ENCODE measurements at regions not wholly inside any gene's neighbourhood (a gene's known extent, or its start where the extent isn't known, plus 50 kb on each side); places are given as distances from the start of the nearest gene placed in this dataset.
"Not testable (repeated sequence)": the region's sequence is repeated elsewhere in the genome, so short reads cannot be mapped to it uniquely, and the experiment has no call there.

DNA sequence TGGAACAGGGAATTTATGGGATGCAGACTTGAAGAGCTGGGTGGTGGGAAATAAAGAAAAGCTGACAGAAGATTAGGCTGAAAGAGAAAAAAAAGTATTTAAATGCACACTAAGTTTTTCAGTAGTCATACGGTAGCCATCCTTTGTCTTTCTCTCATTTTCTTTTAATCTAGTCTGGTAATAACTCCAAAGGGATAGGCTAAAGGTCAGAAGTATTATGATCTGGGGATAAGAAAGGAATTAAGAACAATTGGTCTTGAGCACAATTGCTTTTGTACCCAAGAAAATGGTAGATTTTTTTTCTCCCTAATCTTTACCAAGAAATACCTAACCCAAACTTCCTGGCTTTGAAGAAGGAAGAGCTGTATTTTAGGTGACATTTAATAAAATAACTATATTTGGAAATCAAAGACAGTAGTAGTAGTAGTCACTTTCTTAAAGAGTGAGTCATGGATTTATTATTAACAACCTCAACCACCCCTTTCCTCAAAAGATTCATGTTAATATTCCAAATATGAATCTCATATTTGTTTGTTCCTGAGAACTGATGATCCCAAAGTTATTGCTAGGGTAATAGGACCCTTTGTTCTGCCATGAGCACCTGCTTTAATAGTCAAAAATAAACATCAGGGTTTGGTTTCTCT is 120.2 kb upstream of the ODAD2 start:
- WGBS, 10 experiments = 18 to 100% (median 50%) methylated on average over 1 of the region's 1 CpG; no CpG with 5 or more reads in 1 of the 10 experiments
- Histone ChIP-seq H3K27ac (no peak overlapping the region), H3K4me1 (replicated peaks in 1 of 2) (peaks cover 0 to 3% of the 10 kb centered on the region in 2 donors), H3K4me3 (no peak overlapping the region)
- ATAC-seq (replicated peaks in 6 of 8) = no peak
- in situ Hi-C loops (cut with MboI; ENCODE audit: low pct_unique_long_range_greater_than_20kb in 2 of 9, low sequenced_read_pairs in 9 of 9, unreplicated experiment in 9 of 9) = no loop called here

GRCh38 chr10:28113202-28113601 is 114.3 kb upstream of the ODAD2 start:
- 80 to 100% (median 89%) methylated on average over 1 to 3 of the region's 3 CpGs; no CpG with 5 or more reads in 6 of the 10 experiments for WGBS, 10 experiments
- no peak overlapping the region for H3K27ac ChIP-seq
- H3K4me1 ChIP-seq (replicated peaks in 1 of 2) = no peaks in the 10 kb centered on the region
- no peak for ATAC-seq (replicated peaks in 6 of 8)
- H3K4me3 ChIP-seq = no peak overlapping the region
- in situ Hi-C loops (cut with MboI; ENCODE audit: low pct_unique_long_range_greater_than_20kb in 2 of 9, low sequenced_read_pairs in 9 of 9, unreplicated experiment in 9 of 9) = no loop called here

DNA sequence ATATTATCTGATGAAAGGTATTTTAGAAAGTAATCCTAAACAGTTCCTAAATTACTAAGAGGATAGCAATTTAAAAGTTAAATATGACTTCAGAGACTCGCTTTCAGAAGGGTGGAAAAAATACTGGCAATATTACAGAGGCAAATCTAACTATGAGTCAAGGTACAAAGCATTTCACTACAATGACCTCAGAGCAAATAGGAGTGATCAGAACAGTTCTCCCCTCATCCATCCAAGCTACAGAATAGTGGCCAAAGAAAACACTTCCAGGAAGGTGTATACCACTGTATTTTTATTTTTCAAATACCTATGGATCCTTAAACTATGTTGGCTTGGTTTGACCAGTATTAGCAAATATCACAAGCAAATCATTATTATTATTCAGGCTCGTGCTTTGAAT is 112.8 kb upstream of the ODAD2 start:
- peak in 1 of 8 experiments; percentile 58 for ATAC-seq (replicated peaks in 6 of 8)
- Histone ChIP-seq H3K27ac (no peak overlapping the region), H3K4me1 (replicated peaks in 1 of 2) (no peaks in the 10 kb centered on the region), H3K4me3 (no peak overlapping the region)
- in situ Hi-C loops (cut with MboI; ENCODE audit: low pct_unique_long_range_greater_than_20kb in 2 of 9, low sequenced_read_pairs in 9 of 9, unreplicated experiment in 9 of 9) = no loop called here
- 0 to 100% (median 62%) methylated on average over 1 to 2 of the region's 2 CpGs for WGBS, 10 experiments

GRCh38 chr10:28105561-28105960 is 106.7 kb upstream of the ODAD2 start:
- no peaks in the 10 kb centered on the region for H3K4me1 ChIP-seq (replicated peaks in 1 of 2)
- ATAC-seq (replicated peaks in 6 of 8) = no peak
- H3K27ac ChIP-seq = no peak overlapping the region
- WGBS, 10 experiments = 58 to 95% (median 85%) methylated on average over 2 to 5 of the region's 8 CpGs; no CpG with 5 or more reads in 2 of the 10 experiments
- no peak overlapping the region for H3K4me3 ChIP-seq
- in situ Hi-C loops (cut with MboI; ENCODE audit: low pct_unique_long_range_greater_than_20kb in 2 of 9, low sequenced_read_pairs in 9 of 9, unreplicated experiment in 9 of 9) = no loop called here

DNA sequence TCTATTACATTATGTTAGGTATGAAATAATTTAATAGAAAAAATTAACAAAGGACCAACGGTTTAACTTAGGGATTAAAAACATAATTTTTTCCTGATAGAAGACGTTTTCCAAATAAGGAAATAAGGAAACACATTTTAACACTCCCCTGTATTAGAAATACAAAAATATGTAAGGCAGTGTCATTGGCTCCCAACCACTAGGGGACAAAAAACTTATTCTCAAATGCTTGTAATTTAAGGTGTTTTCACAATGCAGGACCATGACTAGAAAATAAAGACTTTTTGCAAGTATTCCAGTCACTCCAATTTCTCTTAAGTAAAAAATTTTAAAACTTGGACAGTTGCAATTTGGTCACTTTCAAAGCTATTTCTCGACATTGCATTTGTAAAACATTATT is 98.8 kb upstream of the ODAD2 start:
- no peak for ATAC-seq (replicated peaks in 6 of 8)
- Histone ChIP-seq H3K4me3 (no peak overlapping the region), H3K4me1 (replicated peaks in 1 of 2) (no peaks in the 10 kb centered on the region), H3K27ac (no peak overlapping the region)
- WGBS, 10 experiments = 53 to 100% (median 88%) methylated on average over 1 to 3 of the region's 3 CpGs
- in situ Hi-C loops (cut with MboI; ENCODE audit: low pct_unique_long_range_greater_than_20kb in 2 of 9, low sequenced_read_pairs in 9 of 9, unreplicated experiment in 9 of 9) = no loop called here

DNA sequence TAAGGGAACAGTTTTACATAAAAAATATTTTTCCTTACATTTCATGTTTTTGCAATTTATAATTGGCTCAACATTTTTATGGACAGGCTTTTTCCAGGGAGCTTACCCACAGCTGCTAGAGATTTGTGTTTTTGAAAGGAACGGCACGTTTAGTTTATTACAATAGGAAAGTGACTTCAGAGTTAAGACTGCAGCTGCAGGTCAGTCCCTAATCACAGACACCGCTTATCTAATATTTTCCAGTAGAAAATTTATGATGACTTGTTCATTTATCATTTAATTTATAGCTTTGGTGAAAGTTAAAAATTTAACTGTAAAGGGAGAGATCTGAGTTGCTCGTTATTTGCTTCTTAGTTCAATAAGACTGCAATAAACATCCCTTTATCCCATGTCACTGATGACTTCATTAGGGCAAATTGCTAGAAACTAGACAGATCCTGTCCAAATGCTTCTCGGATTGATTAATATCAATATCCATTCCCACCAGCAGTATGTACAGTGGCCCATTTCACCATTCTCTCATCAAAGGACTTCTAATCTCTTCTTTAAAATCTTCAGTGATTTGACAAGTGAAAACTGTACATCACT is 97.0 kb upstream of the ODAD2 start:
- peak in 2 of 8 experiments; percentile 8 to 66 for ATAC-seq (replicated peaks in 6 of 8)
- Histone ChIP-seq H3K4me3 (no peak overlapping the region), H3K27ac (no peak overlapping the region), H3K4me1 (replicated peaks in 1 of 2) (no peaks in the 10 kb centered on the region)
- in situ Hi-C loops (cut with MboI; ENCODE audit: low pct_unique_long_range_greater_than_20kb in 2 of 9, low sequenced_read_pairs in 9 of 9, unreplicated experiment in 9 of 9) = no loop called here
- 0 to 89% (median 67%) methylated on average over 3 to 5 of the region's 5 CpGs; no CpG with 5 or more reads in 1 of the 10 experiments for WGBS, 10 experiments

GRCh38 chr10:28094121-28094520 is 95.2 kb upstream of the ODAD2 start:
- WGBS, 10 experiments = 60 to 94% (median 82%) methylated on average over 1 to 8 of the region's 8 CpGs; no CpG with 5 or more reads in 1 of the 10 experiments
- Histone ChIP-seq H3K4me3 (no peak overlapping the region), H3K27ac (no peak overlapping the region), H3K4me1 (replicated peaks in 1 of 2) (no peaks in the 10 kb centered on the region)
- in situ Hi-C loops (cut with MboI; ENCODE audit: low pct_unique_long_range_greater_than_20kb in 2 of 9, low sequenced_read_pairs in 9 of 9, unreplicated experiment in 9 of 9) = no loop called here
- peak in 1 of 8 experiments; percentile 25 for ATAC-seq (replicated peaks in 6 of 8)

- Histone ChIP-seq H3K27ac (no peak overlapping the region), H3K4me3 (no peak overlapping the region), H3K4me1 (replicated peaks in 1 of 2) (no peaks in the 10 kb centered on the region)
- in situ Hi-C loops (cut with MboI; ENCODE audit: low pct_unique_long_range_greater_than_20kb in 2 of 9, low sequenced_read_pairs in 9 of 9, unreplicated experiment in 9 of 9) = no loop called here
- WGBS, 10 experiments = 46 to 100% (median 92%) methylated on average over 1 to 2 of the region's 2 CpGs
- ATAC-seq (replicated peaks in 6 of 8) = no peak
Observed at GRCh38 chr10:28091913-28092312, 93.0 kb upstream of the ODAD2 start.

GRCh38 chr10:28090506-28090905 is 91.6 kb upstream of the ODAD2 start:
- in situ Hi-C loops (cut with MboI; ENCODE audit: low pct_unique_long_range_greater_than_20kb in 2 of 9, low sequenced_read_pairs in 9 of 9, unreplicated experiment in 9 of 9) = no loop called here
- no peak for ATAC-seq (replicated peaks in 6 of 8)
- no peak overlapping the region for H3K27ac ChIP-seq
- 60 to 100% (median 76%) methylated on average over 1 to 4 of the region's 4 CpGs; no CpG with 5 or more reads in 1 of the 10 experiments for WGBS, 10 experiments
- no peak overlapping the region for H3K4me3 ChIP-seq
- H3K4me1 ChIP-seq (replicated peaks in 1 of 2) = no peaks in the 10 kb centered on the region

DNA sequence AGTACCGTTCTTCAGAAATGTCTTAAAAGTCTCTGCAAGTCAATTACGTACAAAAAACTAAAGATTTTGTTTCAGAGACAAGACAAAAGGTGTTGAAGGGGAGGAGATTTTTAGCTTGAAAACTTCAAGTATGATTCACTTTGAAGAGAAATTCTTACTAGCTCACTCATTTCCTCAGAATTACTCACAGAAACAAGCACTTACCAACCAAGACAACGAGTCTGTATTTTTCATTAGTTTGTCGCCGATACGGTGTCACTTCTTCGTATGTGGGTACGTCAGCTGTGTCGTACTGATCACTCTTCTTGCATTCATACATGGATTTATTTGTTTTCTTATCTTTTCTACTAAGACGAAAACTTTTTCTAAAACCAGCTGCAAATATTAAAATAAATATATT is 90.6 kb upstream of the ODAD2 start:
- H3K4me3 ChIP-seq = no peak overlapping the region
- in situ Hi-C loops (cut with MboI; ENCODE audit: low pct_unique_long_range_greater_than_20kb in 2 of 9, low sequenced_read_pairs in 9 of 9, unreplicated experiment in 9 of 9) = no loop called here
- WGBS, 10 experiments = 25 to 100% (median 90%) methylated on average over 2 to 10 of the region's 10 CpGs
- no peak overlapping the region for H3K27ac ChIP-seq
- H3K4me1 ChIP-seq (replicated peaks in 1 of 2) = no peaks in the 10 kb centered on the region
- ATAC-seq (replicated peaks in 6 of 8) = no peak

GRCh38 chr10:28087661-28088351 is 88.9 kb upstream of the ODAD2 start:
- 33 to 89% (median 72%) methylated on average over 1 of the region's 2 CpGs; no CpG with 5 or more reads in 2 of the 10 experiments for WGBS, 10 experiments
- in situ Hi-C loops (cut with MboI; ENCODE audit: low pct_unique_long_range_greater_than_20kb in 2 of 9, low sequenced_read_pairs in 9 of 9, unreplicated experiment in 9 of 9) = no loop called here
- H3K4me3 ChIP-seq = no peak overlapping the region
- peak in 6 of 8 experiments; percentile 30 to 93 (median 76) for ATAC-seq (replicated peaks in 6 of 8)
- no peaks in the 10 kb centered on the region for H3K4me1 ChIP-seq (replicated peaks in 1 of 2)
- H3K27ac ChIP-seq = no peak overlapping the region

GRCh38 chr10:28085760-28086159 is 86.9 kb upstream of the ODAD2 start:
- H3K27ac ChIP-seq; H3K4me1 ChIP-seq (replicated peaks in 1 of 2); in situ Hi-C loops (cut with MboI; ENCODE audit: low pct_unique_long_range_greater_than_20kb in 2 of 9, low sequenced_read_pairs in 9 of 9, unreplicated experiment in 9 of 9); ATAC-seq (replicated peaks in 6 of 8); H3K4me3 ChIP-seq: not testable (repeated sequence)
- WGBS, 10 experiments = 86 to 100% methylated on average over 1 of the region's 2 CpGs; no CpG with 5 or more reads in 8 of the 10 experiments

- no peak for ATAC-seq (replicated peaks in 6 of 8)
- in situ Hi-C loops (cut with MboI; ENCODE audit: low pct_unique_long_range_greater_than_20kb in 2 of 9, low sequenced_read_pairs in 9 of 9, unreplicated experiment in 9 of 9) = no loop called here
Observed at GRCh38 chr10:28082885-28083284, 84.0 kb upstream of the ODAD2 start.

More at GRCh38 chr10:28082885-28083284, 84.0 kb upstream of the ODAD2 start:
- Histone ChIP-seq H3K27ac (no peak overlapping the region), H3K4me1 (replicated peaks in 1 of 2) (no peaks in the 10 kb centered on the region), H3K4me3 (no peak overlapping the region)
- 50 to 100% (median 89%) methylated on average over 1 to 2 of the region's 2 CpGs; no CpG with 5 or more reads in 2 of the 10 experiments for WGBS, 10 experiments
